Renal pelvis (tissue), 1 donor: ENCODE measurements at regions not wholly inside any gene's neighbourhood (a gene's known extent, or its start where the extent isn't known, plus 50 kb on each side); places are given as distances from the start of the nearest gene placed in this dataset.
"Not testable (repeated sequence)": the region's sequence is repeated elsewhere in the genome, so short reads cannot be mapped to it uniquely, and the experiment has no call there.

ENCODE experiments used
- DNase-seq: peaks from one replicate; pipeline ENCODE4 v3.0.0-alpha.2; 2013

- DNase-seq = peak; percentile 35
Measured at GRCh38 chrX:41984628-41985027, 61.3 kb upstream of the CASK start.

DNA sequence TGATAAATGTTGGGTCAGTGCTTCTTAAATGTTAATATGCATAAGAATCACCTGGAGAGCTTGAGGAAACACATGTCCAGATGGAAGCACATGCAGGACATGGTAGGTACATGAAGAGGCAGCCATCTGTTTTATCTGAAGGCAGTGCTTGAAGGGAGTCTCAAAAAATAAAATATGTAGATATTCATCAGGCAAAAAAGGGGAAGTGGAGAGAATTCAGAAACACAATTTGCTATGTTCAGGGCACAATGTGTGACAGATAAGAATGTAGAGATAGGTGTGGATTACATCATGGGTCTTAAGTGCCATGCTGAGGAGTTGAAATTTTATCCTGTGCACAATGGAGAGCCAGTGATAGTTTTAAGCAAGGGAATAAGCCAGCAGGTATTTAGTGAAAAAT, 59.6 kb upstream of the CASK start:
- no peak for DNase-seq

DNA sequence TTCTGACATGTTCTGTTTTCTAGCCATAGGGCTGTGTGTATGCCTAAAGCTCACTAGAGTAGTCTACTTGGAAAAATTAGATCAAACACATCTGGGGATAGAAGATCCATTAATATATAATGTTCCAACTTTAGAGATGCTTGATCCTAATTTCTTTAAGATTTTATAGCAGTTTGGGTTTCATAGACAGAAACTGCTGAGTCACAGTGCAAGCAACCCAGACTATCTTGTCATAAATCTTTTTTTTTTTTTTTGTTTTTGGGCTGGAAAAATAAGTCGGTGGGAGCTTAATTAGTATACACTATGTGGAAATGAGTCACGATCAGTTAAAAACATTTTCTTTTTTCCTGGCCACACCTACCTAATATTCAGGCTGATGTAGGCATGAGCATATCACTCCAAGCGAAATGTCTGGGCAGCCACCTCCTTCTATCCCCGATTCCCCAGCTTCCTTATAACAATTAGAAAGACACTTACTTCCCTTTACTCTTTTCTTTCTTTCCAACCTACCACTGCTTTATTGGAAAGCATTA, 58.2 kb upstream of the CASK start:
- DNase-seq = no peak

DNA sequence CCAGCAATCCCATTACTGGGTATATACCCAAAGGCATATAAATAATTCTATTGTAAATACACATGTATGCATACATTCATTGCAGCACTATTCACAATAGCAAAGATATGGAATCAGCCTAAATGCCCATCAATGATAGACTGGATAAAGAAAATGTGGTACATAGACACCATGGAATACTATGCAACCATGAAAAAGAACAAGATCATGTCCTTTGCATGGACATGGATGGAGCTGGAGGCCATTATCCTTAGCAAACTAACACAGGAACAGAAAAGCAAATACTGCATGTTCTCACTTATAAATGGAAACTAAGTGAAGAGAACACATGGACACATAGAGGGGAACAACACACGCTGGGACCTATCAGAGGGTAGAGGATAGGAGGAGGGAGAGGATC, 51.3 kb upstream of the CASK start:
- DNase-seq = not testable (repeated sequence)

DNA sequence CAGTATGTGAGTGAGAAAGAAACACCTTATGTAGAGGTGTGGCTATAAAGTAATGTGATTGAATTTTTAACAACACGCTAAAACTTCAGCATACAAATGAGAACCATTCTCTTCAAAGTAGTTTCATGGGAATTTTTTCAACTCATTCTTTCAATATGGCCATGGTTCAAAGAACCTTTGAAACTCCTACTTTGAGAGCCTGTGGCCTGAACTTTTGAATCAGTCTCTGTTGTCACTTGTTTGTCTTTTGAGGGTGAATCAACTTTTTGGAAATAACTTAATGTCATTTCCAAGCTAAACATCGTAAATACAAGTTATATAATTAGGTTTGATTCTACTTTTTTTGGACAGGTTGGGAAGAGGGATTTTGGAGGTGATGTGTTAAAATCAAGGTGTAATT, 49.9 kb upstream of the CASK start:
- DNase-seq = no peak
